Loucy (cell line): ENCODE measurements at regions not wholly inside any gene's neighbourhood (a gene's known extent, or its start where the extent isn't known, plus 50 kb on each side); places are given as distances from the start of the nearest gene placed in this dataset.

Experiments
- H2AFZ ChIP-seq: fragments of 200-600 bp; sonication (generic); 2 replicates; pipeline ENCODE4 v1.6.0; 2016; ENCODE audit warnings: antibody characterized with exemption, mild to moderate bottlenecking, low read length, moderate library complexity
- H3F3A ChIP-seq: fragments of 200-600 bp; 2 replicates; pipeline ENCODE4 v1.6.0; 2016; ENCODE audit warnings: antibody characterized with exemption, low read depth, mild to moderate bottlenecking
- H3K27me3 ChIP-seq: fragments of 200-600 bp; sonication (generic); 2 replicates; pipeline ENCODE4 v1.6.1; 2014; ENCODE audit warnings: low read length, mild to moderate bottlenecking; ENCODE audit not compliant: insufficient read depth, poor library complexity, severe bottlenecking
- H3K36me3 ChIP-seq: fragments of 200-600 bp; sonication (generic); 2 replicates; pipeline ENCODE4 v1.6.1; 2016; ENCODE audit warnings: low read length; ENCODE audit not compliant: insufficient read depth
- H3K4me1 ChIP-seq: fragments of 200-600 bp; sonication (generic); 2 replicates; pipeline ENCODE4 v1.5.1; 2014; ENCODE audit warnings: low read length, mild to moderate bottlenecking; ENCODE audit not compliant: insufficient read depth, poor library complexity, severe bottlenecking
- H3K4me2 ChIP-seq: fragments of 200-600 bp; sonication (generic); 2 replicates; pipeline ENCODE4 v1.6.0; 2014; ENCODE audit warnings: antibody characterized with exemption, low read length, low read depth, mild to moderate bottlenecking; ENCODE audit not compliant: poor library complexity, severe bottlenecking
- H3K4me3 ChIP-seq: fragments of 200-600 bp; sonication (generic); 2 replicates; pipeline ENCODE4 v1.5.1; 2014; ENCODE audit warnings: low read length, mild to moderate bottlenecking, mixed read lengths; ENCODE audit not compliant: poor library complexity, severe bottlenecking
- H3K79me2 ChIP-seq: fragments of 200-600 bp; sonication (generic); 2 replicates; pipeline ENCODE4 v1.6.1; 2014; ENCODE audit warnings: low read length; ENCODE audit not compliant: insufficient read depth
- H3K9ac ChIP-seq: fragments of 200-600 bp; sonication (generic); 2 replicates; pipeline ENCODE4 v1.6.0; 2014; ENCODE audit warnings: mild to moderate bottlenecking, low read depth, low read length, moderate library complexity; ENCODE audit not compliant: poor library complexity, severe bottlenecking
- H3K9me2 ChIP-seq: fragments of 200-600 bp; sonication (generic); replicated peaks from 2 replicates; pipeline ENCODE4 v1.6.1; 2016; ENCODE audit warnings: low read depth, low read length, mixed read lengths
- H3K9me3 ChIP-seq: fragments of 200-600 bp; sonication (generic); 2 replicates; pipeline ENCODE4 v1.6.1; 2014; ENCODE audit warnings: mild to moderate bottlenecking, antibody characterized with exemption, low read length, low read depth; ENCODE audit not compliant: insufficient read depth
- H4K20me1 ChIP-seq: fragments of 200-600 bp; sonication (generic); 2 replicates; pipeline ENCODE4 v1.6.0; 2014; ENCODE audit warnings: antibody characterized with exemption, low read length, mild to moderate bottlenecking; ENCODE audit not compliant: insufficient read depth, poor library complexity, severe bottlenecking
- EZH2phosphoT487 ChIP-seq: fragments of 200-600 bp; IDR thresholded peaks from 2 replicates; pipeline ENCODE4 v1.6.1; 2018; ENCODE audit warnings: antibody characterized with exemption, mild to moderate bottlenecking, moderate library complexity, borderline replicate concordance
- TF ChIP-seq, protein P1 (sequence below): fragments of 200-600 bp; sonication (generic); conservative IDR thresholded peaks from 2 replicates; pipeline ENCODE4 v1.5.1; 2014; ENCODE audit warnings: mild to moderate bottlenecking, antibody characterized with exemption, low read length

DNA sequence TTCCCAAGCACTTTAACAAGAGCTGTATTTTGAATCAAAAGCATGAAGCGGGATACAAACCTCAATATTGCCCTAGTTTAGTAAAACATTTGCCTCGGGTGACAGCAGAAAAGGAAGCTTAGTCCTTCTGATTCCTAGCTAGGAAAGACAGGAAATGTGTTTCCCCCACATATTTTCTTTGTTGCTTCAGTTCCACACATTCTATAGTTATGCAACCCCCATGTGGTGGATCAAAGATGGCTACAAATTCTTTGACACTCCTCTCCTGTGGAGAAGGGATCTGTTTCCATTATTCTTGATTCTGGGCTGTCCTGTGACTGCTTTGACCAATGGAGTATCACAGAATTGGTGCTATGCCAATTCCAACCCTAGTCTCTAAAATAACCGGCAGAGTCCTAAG lies 89.1 kb upstream of the SLC30A5 start:
- no peaks in the 10 kb centered on the region for H3K27me3 ChIP-seq
- H2AFZ ChIP-seq = no peak overlapping the region
- no peaks in the 10 kb centered on the region for H3F3A ChIP-seq
- H3K4me3 ChIP-seq = no peak overlapping the region
- H3K4me2 ChIP-seq = no peak overlapping the region
- H3K79me2 ChIP-seq = no peaks in the 10 kb centered on the region
- TF ChIP-seq EZH2phosphoT487 = no peak
- TF ChIP-seq, protein P1, sequence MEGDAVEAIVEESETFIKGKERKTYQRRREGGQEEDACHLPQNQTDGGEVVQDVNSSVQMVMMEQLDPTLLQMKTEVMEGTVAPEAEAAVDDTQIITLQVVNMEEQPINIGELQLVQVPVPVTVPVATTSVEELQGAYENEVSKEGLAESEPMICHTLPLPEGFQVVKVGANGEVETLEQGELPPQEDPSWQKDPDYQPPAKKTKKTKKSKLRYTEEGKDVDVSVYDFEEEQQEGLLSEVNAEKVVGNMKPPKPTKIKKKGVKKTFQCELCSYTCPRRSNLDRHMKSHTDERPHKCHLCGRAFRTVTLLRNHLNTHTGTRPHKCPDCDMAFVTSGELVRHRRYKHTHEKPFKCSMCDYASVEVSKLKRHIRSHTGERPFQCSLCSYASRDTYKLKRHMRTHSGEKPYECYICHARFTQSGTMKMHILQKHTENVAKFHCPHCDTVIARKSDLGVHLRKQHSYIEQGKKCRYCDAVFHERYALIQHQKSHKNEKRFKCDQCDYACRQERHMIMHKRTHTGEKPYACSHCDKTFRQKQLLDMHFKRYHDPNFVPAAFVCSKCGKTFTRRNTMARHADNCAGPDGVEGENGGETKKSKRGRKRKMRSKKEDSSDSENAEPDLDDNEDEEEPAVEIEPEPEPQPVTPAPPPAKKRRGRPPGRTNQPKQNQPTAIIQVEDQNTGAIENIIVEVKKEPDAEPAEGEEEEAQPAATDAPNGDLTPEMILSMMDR = no peak
- no peaks in the 10 kb centered on the region for H3K9me2 ChIP-seq
- no peaks in the 10 kb centered on the region for H4K20me1 ChIP-seq
- no peaks in the 10 kb centered on the region for H3K4me1 ChIP-seq
- H3K9ac ChIP-seq = no peak overlapping the region
- H3K9me3 ChIP-seq = no peaks in the 10 kb centered on the region
- no peaks in the 10 kb centered on the region for H3K36me3 ChIP-seq

GRCh38 chr5:69006030-69006429 lies 87.8 kb upstream of the SLC30A5 start:
- Histone ChIP-seq H3K36me3 (no peaks in the 10 kb centered on the region), H3K79me2 (no peaks in the 10 kb centered on the region), H3K9me2 (no peaks in the 10 kb centered on the region), H3K9ac (no peak overlapping the region), H2AFZ (no peak overlapping the region), H3K27me3 (no peaks in the 10 kb centered on the region), H3K9me3 (no peaks in the 10 kb centered on the region), H3K4me2 (no peak overlapping the region), H3K4me1 (no peaks in the 10 kb centered on the region), H3F3A (no peaks in the 10 kb centered on the region), H3K4me3 (no peak overlapping the region), H4K20me1 (no peaks in the 10 kb centered on the region)
- TF ChIP-seq, protein P1 = no peak
- TF ChIP-seq EZH2phosphoT487 = no peak

- Histone ChIP-seq H3K4me3 (no peak overlapping the region), H3K27me3 (no peaks in the 10 kb centered on the region), H3K4me2 (no peak overlapping the region), H3K9me3 (no peaks in the 10 kb centered on the region), H3K79me2 (no peaks in the 10 kb centered on the region), H3K36me3 (no peaks in the 10 kb centered on the region), H3K9me2 (no peaks in the 10 kb centered on the region), H3K9ac (no peak overlapping the region), H4K20me1 (no peaks in the 10 kb centered on the region), H3F3A (no peaks in the 10 kb centered on the region), H3K4me1 (no peaks in the 10 kb centered on the region), H2AFZ (no peak overlapping the region)
- TF ChIP-seq EZH2phosphoT487 = no peak
- TF ChIP-seq, protein P1 = no peak
These were observed 86.7 kb upstream of the SLC30A5 start for GRCh38 chr5:69007163-69007562.
